Iris pigment epithelial cell (primary cell): ENCODE measurements at regions not wholly inside any gene's neighbourhood (a gene's known extent, or its start where the extent isn't known, plus 50 kb on each side); places are given as distances from the start of the nearest gene placed in this dataset.
A peak's percentile ranks its signal among the peaks of the same experiment; 100 is the strongest.

Source experiments
- DNase-seq: peaks from one replicate; pipeline ENCODE4 v3.0.0-alpha.2; 2011; ENCODE audit warnings: low read depth

GRCh38 chr1:22264464-22265341 lies 121.8 kb upstream of the WNT4 start:
- no peak for DNase-seq

- DNase-seq: no peak
Measured at GRCh38 chr1:22266141-22266540, 123.2 kb upstream of the WNT4 start.

GRCh38 chr1:22267413-22268175 lies 124.7 kb upstream of the WNT4 start:
- DNase-seq: no peak

- DNase-seq: no peak
Measured at GRCh38 chr1:22268327-22268726, 125.4 kb upstream of the WNT4 start.

GRCh38 chr1:22271847-22272801 lies 129.2 kb upstream of the WNT4 start:
- DNase-seq: no peak

GRCh38 chr1:22273686-22274681 lies 131.1 kb upstream of the WNT4 start:
- peak; percentile 36 for DNase-seq

GRCh38 chr1:22275167-22275566 lies 132.3 kb upstream of the WNT4 start:
- no peak for DNase-seq

- DNase-seq: peak; percentile 55
Measured at GRCh38 chr1:22275626-22276395, 132.9 kb upstream of the WNT4 start.

GRCh38 chr1:22276396-22276748 lies 133.5 kb upstream of the WNT4 start:
- DNase-seq: no peak

GRCh38 chr1:22277662-22278061 lies 134.8 kb upstream of the WNT4 start:
- no peak for DNase-seq

- DNase-seq: no peak
Measured at GRCh38 chr1:22279735-22280134, 136.8 kb upstream of the WNT4 start.

- no peak for DNase-seq
Measured at GRCh38 chr1:22280526-22280925, 137.6 kb upstream of the WNT4 start.

GRCh38 chr1:22281521-22282363 lies 138.8 kb upstream of the WNT4 start:
- no peak for DNase-seq

GRCh38 chr1:22282364-22282995 lies 139.6 kb upstream of the WNT4 start:
- no peak for DNase-seq

- DNase-seq: no peak
Measured at GRCh38 chr1:22283596-22283995, 140.7 kb upstream of the WNT4 start.

GRCh38 chr1:22284236-22284635 lies 141.3 kb upstream of the WNT4 start:
- DNase-seq: no peak

GRCh38 chr1:22284906-22285548 lies 142.1 kb upstream of the WNT4 start:
- no peak for DNase-seq
